ENCODE measurements at regions not wholly inside any gene's neighbourhood (a gene's known extent, or its start where the extent isn't known, plus 50 kb on each side); places are given as distances from the start of the nearest gene placed in this dataset.

- Histone ChIP-seq H2AFZ (ENCODE audit: low read depth, low read length) (no peak overlapping the region), H3K4me3 (ENCODE audit: low read length) (no peak overlapping the region), H3K36me3 (ENCODE audit: insufficient read depth, low read length) (no peaks in the 10 kb centered on the region), H3K4me1 (ENCODE audit: insufficient read depth, low read length) (peaks cover 7% of the 10 kb centered on the region), H3K9me3 (ENCODE audit: low read length) (no peaks in the 10 kb centered on the region), H3K27me3 (ENCODE audit: insufficient read depth, low read length) (no peaks in the 10 kb centered on the region)
Observed at GRCh38 chr10:129023082-129023481, 444.0 kb upstream of the MGMT start.

GRCh38 chr10:129024046-129024445, 443.0 kb upstream of the MGMT start:
- H3K36me3 ChIP-seq (ENCODE audit: insufficient read depth, low read length), result no peaks in the 10 kb centered on the region
- H3K9me3 ChIP-seq (ENCODE audit: low read length), result no peaks in the 10 kb centered on the region
- peaks cover 2% of the 10 kb centered on the region for H3K27me3 ChIP-seq (ENCODE audit: insufficient read depth, low read length)
- no peak overlapping the region for H2AFZ ChIP-seq (ENCODE audit: low read depth, low read length)
- H3K4me1 ChIP-seq (ENCODE audit: insufficient read depth, low read length), result peaks cover 7% of the 10 kb centered on the region
- H3K4me3 ChIP-seq (ENCODE audit: low read length), result no peak overlapping the region

GRCh38 chr10:129025787-129026186, 441.3 kb upstream of the MGMT start:
- H3K4me1 ChIP-seq (ENCODE audit: insufficient read depth, low read length), result peaks cover 7% of the 10 kb centered on the region
- H3K4me3 ChIP-seq (ENCODE audit: low read length), result no peak overlapping the region
- H3K36me3 ChIP-seq (ENCODE audit: insufficient read depth, low read length), result no peaks in the 10 kb centered on the region
- H2AFZ ChIP-seq (ENCODE audit: low read depth, low read length), result no peak overlapping the region
- H3K9me3 ChIP-seq (ENCODE audit: low read length), result no peaks in the 10 kb centered on the region
- peaks cover 2% of the 10 kb centered on the region for H3K27me3 ChIP-seq (ENCODE audit: insufficient read depth, low read length)

GRCh38 chr10:129027906-129028305, 439.1 kb upstream of the MGMT start:
- no peaks in the 10 kb centered on the region for H3K36me3 ChIP-seq (ENCODE audit: insufficient read depth, low read length)
- H3K4me1 ChIP-seq (ENCODE audit: insufficient read depth, low read length), result no peaks in the 10 kb centered on the region
- H3K4me3 ChIP-seq (ENCODE audit: low read length), result no peak overlapping the region
- H3K27me3 ChIP-seq (ENCODE audit: insufficient read depth, low read length), result peaks cover 2% of the 10 kb centered on the region
- H2AFZ ChIP-seq (ENCODE audit: low read depth, low read length), result no peak overlapping the region
- H3K9me3 ChIP-seq (ENCODE audit: low read length), result no peaks in the 10 kb centered on the region

GRCh38 chr10:129028451-129028850, 438.6 kb upstream of the MGMT start:
- Histone ChIP-seq H3K36me3 (ENCODE audit: insufficient read depth, low read length) (no peaks in the 10 kb centered on the region), H3K9me3 (ENCODE audit: low read length) (no peaks in the 10 kb centered on the region), H3K27me3 (ENCODE audit: insufficient read depth, low read length) (peaks cover 2% of the 10 kb centered on the region), H3K4me3 (ENCODE audit: low read length) (no peak overlapping the region), H2AFZ (ENCODE audit: low read depth, low read length) (no peak overlapping the region), H3K4me1 (ENCODE audit: insufficient read depth, low read length) (no peaks in the 10 kb centered on the region)

- no peaks in the 10 kb centered on the region for H3K36me3 ChIP-seq (ENCODE audit: insufficient read depth, low read length)
- no peak overlapping the region for H2AFZ ChIP-seq (ENCODE audit: low read depth, low read length)
- peaks cover 2% of the 10 kb centered on the region for H3K27me3 ChIP-seq (ENCODE audit: insufficient read depth, low read length)
- peaks cover 5% of the 10 kb centered on the region for H3K4me1 ChIP-seq (ENCODE audit: insufficient read depth, low read length)
- H3K9me3 ChIP-seq (ENCODE audit: low read length), result no peaks in the 10 kb centered on the region
- no peak overlapping the region for H3K4me3 ChIP-seq (ENCODE audit: low read length)
Observed at GRCh38 chr10:129029051-129029450, 438.0 kb upstream of the MGMT start.

GRCh38 chr10:129029851-129030602, 437.0 kb upstream of the MGMT start:
- H2AFZ ChIP-seq (ENCODE audit: low read depth, low read length), result no peak overlapping the region
- H3K36me3 ChIP-seq (ENCODE audit: insufficient read depth, low read length), result no peaks in the 10 kb centered on the region
- no peak overlapping the region for H3K4me3 ChIP-seq (ENCODE audit: low read length)
- no peaks in the 10 kb centered on the region for H3K9me3 ChIP-seq (ENCODE audit: low read length)
- peaks cover 2% of the 10 kb centered on the region for H3K27me3 ChIP-seq (ENCODE audit: insufficient read depth, low read length)
- H3K4me1 ChIP-seq (ENCODE audit: insufficient read depth, low read length), result peaks cover 6% of the 10 kb centered on the region

- peaks cover 6% of the 10 kb centered on the region for H3K4me1 ChIP-seq (ENCODE audit: insufficient read depth, low read length)
- no peaks in the 10 kb centered on the region for H3K9me3 ChIP-seq (ENCODE audit: low read length)
- H3K4me3 ChIP-seq (ENCODE audit: low read length), result no peak overlapping the region
- H3K27me3 ChIP-seq (ENCODE audit: insufficient read depth, low read length), result peaks cover 2% of the 10 kb centered on the region
- no peak overlapping the region for H2AFZ ChIP-seq (ENCODE audit: low read depth, low read length)
- no peaks in the 10 kb centered on the region for H3K36me3 ChIP-seq (ENCODE audit: insufficient read depth, low read length)
Observed at GRCh38 chr10:129030603-129030895, 436.5 kb upstream of the MGMT start.

GRCh38 chr10:129030996-129031843, 435.8 kb upstream of the MGMT start:
- Histone ChIP-seq H3K27me3 (ENCODE audit: insufficient read depth, low read length) (peaks cover 2% of the 10 kb centered on the region), H3K9me3 (ENCODE audit: low read length) (no peaks in the 10 kb centered on the region), H3K4me1 (ENCODE audit: insufficient read depth, low read length) (peaks cover 6% of the 10 kb centered on the region), H3K36me3 (ENCODE audit: insufficient read depth, low read length) (no peaks in the 10 kb centered on the region), H3K4me3 (ENCODE audit: low read length) (no peak overlapping the region), H2AFZ (ENCODE audit: low read depth, low read length) (no peak overlapping the region)

GRCh38 chr10:129031844-129032150, 435.2 kb upstream of the MGMT start:
- peaks cover 6% of the 10 kb centered on the region for H3K4me1 ChIP-seq (ENCODE audit: insufficient read depth, low read length)

GRCh38 chr10:129032372-129033313, 434.4 kb upstream of the MGMT start:
- no peaks in the 10 kb centered on the region for H3K9me3 ChIP-seq (ENCODE audit: low read length)
- H3K4me3 ChIP-seq (ENCODE audit: low read length), result no peak overlapping the region
- no peaks in the 10 kb centered on the region for H3K36me3 ChIP-seq (ENCODE audit: insufficient read depth, low read length)
- H2AFZ ChIP-seq (ENCODE audit: low read depth, low read length), result no peak overlapping the region
- H3K4me1 ChIP-seq (ENCODE audit: insufficient read depth, low read length), result peaks cover 6% of the 10 kb centered on the region
- H3K27me3 ChIP-seq (ENCODE audit: insufficient read depth, low read length), result peaks cover 2% of the 10 kb centered on the region

More at GRCh38 chr10:129031844-129032150, 435.2 kb upstream of the MGMT start:
- Histone ChIP-seq H2AFZ (ENCODE audit: low read depth, low read length) (no peak overlapping the region), H3K4me3 (ENCODE audit: low read length) (no peak overlapping the region), H3K9me3 (ENCODE audit: low read length) (no peaks in the 10 kb centered on the region), H3K36me3 (ENCODE audit: insufficient read depth, low read length) (no peaks in the 10 kb centered on the region), H3K27me3 (ENCODE audit: insufficient read depth, low read length) (peaks cover 2% of the 10 kb centered on the region)

- Histone ChIP-seq H2AFZ (ENCODE audit: low read depth, low read length) (no peak overlapping the region), H3K36me3 (ENCODE audit: insufficient read depth, low read length) (no peaks in the 10 kb centered on the region), H3K4me1 (ENCODE audit: insufficient read depth, low read length) (peaks cover 6% of the 10 kb centered on the region), H3K4me3 (ENCODE audit: low read length) (no peak overlapping the region), H3K27me3 (ENCODE audit: insufficient read depth, low read length) (peaks cover 2% of the 10 kb centered on the region), H3K9me3 (ENCODE audit: low read length) (no peaks in the 10 kb centered on the region)
Observed at GRCh38 chr10:129033340-129033739, 433.7 kb upstream of the MGMT start.

GRCh38 chr10:129033790-129034272, 433.2 kb upstream of the MGMT start:
- no peaks in the 10 kb centered on the region for H3K36me3 ChIP-seq (ENCODE audit: insufficient read depth, low read length)
- H3K4me1 ChIP-seq (ENCODE audit: insufficient read depth, low read length), result peaks cover 6% of the 10 kb centered on the region
- no peak overlapping the region for H3K4me3 ChIP-seq (ENCODE audit: low read length)
- no peak overlapping the region for H2AFZ ChIP-seq (ENCODE audit: low read depth, low read length)
- no peaks in the 10 kb centered on the region for H3K27me3 ChIP-seq (ENCODE audit: insufficient read depth, low read length)
- no peaks in the 10 kb centered on the region for H3K9me3 ChIP-seq (ENCODE audit: low read length)
